ENCODE measurements at regions not wholly inside any gene's neighbourhood (a gene's known extent, or its start where the extent isn't known, plus 50 kb on each side); places are given as distances from the start of the nearest gene placed in this dataset.

GRCh38 chr6:50993941-50994720 lies 175.5 kb downstream of the TFAP2B start:
- DNase-seq: no peak
- ATAC-seq (ENCODE audit: low read depth): no peak

GRCh38 chr6:50995036-50995435 lies 176.4 kb downstream of the TFAP2B start:
- DNase-seq (no peak), ATAC-seq (ENCODE audit: low read depth) (no peak)
- no peaks in the 10 kb centered on the region for H3K4me1 Mint-ChIP-seq
- no peak overlapping the region for H3K4me3 Mint-ChIP-seq
- peaks cover 2% of the 10 kb centered on the region for H3K27me3 Mint-ChIP-seq
- no peak overlapping the region for H3K27ac Mint-ChIP-seq
- H3K36me3 Mint-ChIP-seq (ENCODE audit: low read depth): no peaks in the 10 kb centered on the region
- CTCF ChIA-PET: no interaction called here
- intact Hi-C loops (cut with micrococcal nuclease): no loop called here
- POLR2A ChIA-PET: no interaction called here
- no peaks in the 10 kb centered on the region for H3K9me3 Mint-ChIP-seq
- TF ChIP-seq CTCF (IDR thresholded peaks at IDR 0.05): no peak

More at GRCh38 chr6:50993941-50994720, 175.5 kb downstream of the TFAP2B start:
- no peaks in the 10 kb centered on the region for H3K27me3 Mint-ChIP-seq
- no peak for TF ChIP-seq CTCF (IDR thresholded peaks at IDR 0.05)
- POLR2A ChIA-PET: no interaction called here
- H3K4me1 Mint-ChIP-seq: no peaks in the 10 kb centered on the region
- intact Hi-C loops (cut with micrococcal nuclease): no loop called here
- no peaks in the 10 kb centered on the region for H3K36me3 Mint-ChIP-seq (ENCODE audit: low read depth)
- H3K27ac Mint-ChIP-seq: no peak overlapping the region
- no peak overlapping the region for H3K4me3 Mint-ChIP-seq
- CTCF ChIA-PET: no interaction called here
- H3K9me3 Mint-ChIP-seq: no peaks in the 10 kb centered on the region

GRCh38 chr6:50998905-50999304 lies 180.2 kb downstream of the TFAP2B start:
- H3K4me1 Mint-ChIP-seq: no peaks in the 10 kb centered on the region
- no peaks in the 10 kb centered on the region for H3K36me3 Mint-ChIP-seq (ENCODE audit: low read depth)
- peaks cover 2% of the 10 kb centered on the region for H3K27me3 Mint-ChIP-seq
- ChIA-PET POLR2A (no interaction called here), CTCF (no interaction called here)
- H3K27ac Mint-ChIP-seq: no peak overlapping the region
- intact Hi-C loops (cut with micrococcal nuclease): no loop called here
- ATAC-seq (ENCODE audit: low read depth): no peak
- H3K4me3 Mint-ChIP-seq: no peak overlapping the region
- no peak for DNase-seq
- H3K9me3 Mint-ChIP-seq: no peaks in the 10 kb centered on the region
- no peak for TF ChIP-seq CTCF (IDR thresholded peaks at IDR 0.05)

- DNase-seq: no peak
- no peak overlapping the region for H3K4me3 Mint-ChIP-seq
- no peak for TF ChIP-seq CTCF (IDR thresholded peaks at IDR 0.05)
- POLR2A ChIA-PET: no interaction called here
- no peaks in the 10 kb centered on the region for H3K36me3 Mint-ChIP-seq (ENCODE audit: low read depth)
- no peaks in the 10 kb centered on the region for H3K4me1 Mint-ChIP-seq
- no peak for ATAC-seq (ENCODE audit: low read depth)
- H3K27me3 Mint-ChIP-seq: peaks cover 2% of the 10 kb centered on the region
- no peak overlapping the region for H3K27ac Mint-ChIP-seq
- no peaks in the 10 kb centered on the region for H3K9me3 Mint-ChIP-seq
- intact Hi-C loops (cut with micrococcal nuclease): no loop called here
- CTCF ChIA-PET: no interaction called here
These were observed 182.7 kb downstream of the TFAP2B start for GRCh38 chr6:51001399-51001798.

GRCh38 chr6:51004380-51004779 lies 185.7 kb downstream of the TFAP2B start:
- CTCF ChIA-PET: no interaction called here
- POLR2A ChIA-PET: no interaction called here

More at GRCh38 chr6:51004380-51004779, 185.7 kb downstream of the TFAP2B start:
- Mint-ChIP-seq H3K36me3 (ENCODE audit: low read depth) (no peaks in the 10 kb centered on the region), H3K4me3 (no peak overlapping the region), H3K27me3 (peaks cover 2% of the 10 kb centered on the region), H3K9me3 (peaks cover 2% of the 10 kb centered on the region), H3K27ac (no peak overlapping the region), H3K4me1 (no peaks in the 10 kb centered on the region)
- no peak for TF ChIP-seq CTCF (IDR thresholded peaks at IDR 0.05)
- DNase-seq: no peak
- intact Hi-C loops (cut with micrococcal nuclease): no loop called here
- no peak for ATAC-seq (ENCODE audit: low read depth)
